H9 (cell line): ENCODE measurements at regions not wholly inside any gene's neighbourhood (a gene's known extent, or its start where the extent isn't known, plus 50 kb on each side); places are given as distances from the start of the nearest gene placed in this dataset.

Source experiments
- DNase-seq: peaks from one replicate; pipeline ENCODE4 v3.0.0-alpha.2; 2017
- H2AFZ ChIP-seq: one replicate; pipeline ENCODE4 v1.6.1; 2013; ENCODE audit warnings: mild to moderate bottlenecking, low read length, control low read depth, moderate library complexity
- H2AK5ac ChIP-seq: 2 replicates; pipeline ENCODE4 v1.6.1; 2013; ENCODE audit warnings: low read length, control low read depth, mixed read lengths; ENCODE audit not compliant: insufficient read length
- H2BK120ac ChIP-seq: one replicate; pipeline ENCODE4 v1.6.1; 2013; ENCODE audit warnings: low read depth, mild to moderate bottlenecking, low read length, control low read depth, inconsistent platforms; ENCODE audit not compliant: poor library complexity, severe bottlenecking
- H2BK12ac ChIP-seq: 2 replicates; pipeline ENCODE4 v1.6.1; 2013; ENCODE audit warnings: low read length, control low read depth, mixed read lengths, low read depth; ENCODE audit not compliant: insufficient read length
- H2BK15ac ChIP-seq: 2 replicates; pipeline ENCODE4 v1.6.1; 2013; ENCODE audit warnings: low read depth, low read length, control low read depth
- H2BK20ac ChIP-seq: one replicate; pipeline ENCODE4 v1.6.1; 2013; ENCODE audit warnings: low read depth, mild to moderate bottlenecking, low read length, control low read depth, inconsistent platforms; ENCODE audit not compliant: poor library complexity, severe bottlenecking
- H2BK5ac ChIP-seq: 2 replicates; pipeline ENCODE4 v1.6.1; 2013; ENCODE audit warnings: low read length, control low read depth, mixed read lengths; ENCODE audit not compliant: insufficient read length
- H3K14ac ChIP-seq: 2 replicates; pipeline ENCODE4 v1.6.1; 2013; ENCODE audit warnings: low read length, control low read depth; ENCODE audit not compliant: insufficient read depth
- H3K18ac ChIP-seq: 2 replicates; pipeline ENCODE4 v1.6.1; 2013; ENCODE audit warnings: low read depth, mild to moderate bottlenecking, mixed read lengths, low read length, control low read depth; ENCODE audit not compliant: insufficient read length
- H3K23ac ChIP-seq: 2 replicates; pipeline ENCODE4 v1.6.1; 2013; ENCODE audit warnings: low read length, control low read depth, mixed read lengths, low read depth; ENCODE audit not compliant: insufficient read length
- H3K23me2 ChIP-seq: 2 replicates; pipeline ENCODE4 v1.6.1; 2013; ENCODE audit warnings: low read depth, mild to moderate bottlenecking, mixed read lengths, low read length, control low read depth; ENCODE audit not compliant: insufficient read length, poor library complexity, severe bottlenecking
- H3K27ac ChIP-seq: 2 replicates; pipeline ENCODE4 v1.5.1; 2013; ENCODE audit warnings: low read length, control low read depth, mixed read lengths, low read depth; ENCODE audit not compliant: insufficient read length
- H3K27me3 ChIP-seq: 2 replicates; pipeline ENCODE4 v1.6.1; 2013; ENCODE audit warnings: low read length, control low read depth, inconsistent platforms; ENCODE audit not compliant: insufficient read depth
- H3K4ac ChIP-seq: 2 replicates; pipeline ENCODE4 v1.6.1; 2013; ENCODE audit warnings: low read depth, mild to moderate bottlenecking, control low read depth, inconsistent platforms, low read length, moderate library complexity
- H3K4me1 ChIP-seq: 2 replicates; pipeline ENCODE4 v1.6.1; 2013; ENCODE audit warnings: low read length, control low read depth, inconsistent platforms; ENCODE audit not compliant: insufficient read depth
- H3K4me2 ChIP-seq: 2 replicates; pipeline ENCODE4 v1.6.1; 2013; ENCODE audit warnings: low read length, control low read depth, mixed read lengths; ENCODE audit not compliant: insufficient read length, insufficient read depth
- H3K56ac ChIP-seq: 2 replicates; pipeline ENCODE4 v1.6.1; 2013; ENCODE audit warnings: low read depth, mild to moderate bottlenecking, mixed read lengths, low read length, control low read depth; ENCODE audit not compliant: insufficient read length
- H3K79me1 ChIP-seq: 2 replicates; pipeline ENCODE4 v1.6.1; 2013; ENCODE audit warnings: low read depth, mild to moderate bottlenecking, moderate library complexity, low read length, control low read depth, inconsistent platforms; ENCODE audit not compliant: insufficient read depth, poor library complexity, severe bottlenecking
- H3K79me2 ChIP-seq: 2 replicates; pipeline ENCODE4 v1.6.1; 2013; ENCODE audit warnings: low read length, control low read depth, inconsistent platforms; ENCODE audit not compliant: insufficient read depth
- H3K9ac ChIP-seq: 2 replicates; pipeline ENCODE4 v1.6.1; 2013; ENCODE audit warnings: low read length, control low read depth, mixed read lengths; ENCODE audit not compliant: insufficient read length; ENCODE audit errors: extremely low read depth
- H3K9me3 ChIP-seq: one replicate; pipeline ENCODE4 v1.6.1; 2013; ENCODE audit warnings: low read depth, low read length, inconsistent platforms; ENCODE audit not compliant: control insufficient read depth
- H3T11ph ChIP-seq: one replicate; pipeline ENCODE4 v1.6.1; 2013; ENCODE audit warnings: mild to moderate bottlenecking, low read length, control low read depth, inconsistent platforms
- H4K20me1 ChIP-seq: one replicate; pipeline ENCODE4 v1.6.1; 2013; ENCODE audit not compliant: control insufficient read depth, insufficient read length, insufficient read depth
- H4K5ac ChIP-seq: 2 replicates; pipeline ENCODE4 v1.6.1; 2013; ENCODE audit warnings: low read depth, mild to moderate bottlenecking, mixed read lengths, low read length, control low read depth; ENCODE audit not compliant: insufficient read length
- H4K8ac ChIP-seq: replicated peaks from 2 replicates; pipeline ENCODE4 v1.6.1; 2013; ENCODE audit warnings: low read length, control low read depth, mixed read lengths, low read depth; ENCODE audit not compliant: insufficient read length
- H4K91ac ChIP-seq: 2 replicates; pipeline ENCODE4 v1.6.1; 2013; ENCODE audit warnings: low read depth, mild to moderate bottlenecking, moderate library complexity, mixed read lengths, low read length, control low read depth; ENCODE audit not compliant: insufficient read length
- H3K27ac Mint-ChIP-seq, 3 experiments: 2 replicates in 2 of 3; 3 replicates in 1 of 3; pipeline ENCODE4 v1.8.0; 2020 to 2021; ENCODE audit warnings: mixed read lengths in 3 of 3, mild to moderate bottlenecking in 1 of 3, moderate library complexity in 1 of 3
- H3K27me3 Mint-ChIP-seq: 2 replicates; pipeline ENCODE4 v1.8.0; 2021; ENCODE audit warnings: low read depth, mild to moderate bottlenecking, moderate library complexity, mixed read lengths
- H3K36me3 Mint-ChIP-seq, 3 experiments: 2 replicates in 2 of 3; 3 replicates in 1 of 3; pipeline ENCODE4 v1.8.0; 2020 to 2021; ENCODE audit warnings: low read depth in 3 of 3, mixed read lengths in 3 of 3; ENCODE audit not compliant: insufficient read depth in 1 of 3
- H3K4me1 Mint-ChIP-seq, 2 experiments: 2 replicates each; pipeline ENCODE4 v1.8.0; 2020; ENCODE audit warnings: mixed read lengths in 2 of 2
- H3K4me3 Mint-ChIP-seq, 2 experiments: 2 replicates in 1 of 2; 3 replicates in 1 of 2; pipeline ENCODE4 v1.8.0; 2020 to 2021; ENCODE audit warnings: mild to moderate bottlenecking in 2 of 2, mixed read lengths in 2 of 2, moderate library complexity in 1 of 2
- H3K9me3 Mint-ChIP-seq, 2 experiments: 2 replicates in 1 of 2; 3 replicates in 1 of 2; pipeline ENCODE4 v1.8.0; 2020; ENCODE audit warnings: mild to moderate bottlenecking in 2 of 2, mixed read lengths in 2 of 2, moderate library complexity in 1 of 2
- CTCF ChIP-seq: fragments of 200-600 bp; sonication (generic); conservative IDR thresholded peaks from 3 replicates; pipeline ENCODE4 v1.8.0; 2021; ENCODE audit warnings: antibody characterized with exemption, mild to moderate bottlenecking
- WGBS: extraction: QIAGEN DNeasy Blood & Tissue Kit; methylation state at CpG from one replicate; pipeline ENCODE4 v1.1.7; 2013; ENCODE audit warnings: missing lambda C conversion rate, low lambda C conversion rate, mixed read lengths; ENCODE audit not compliant: insufficient read length; ENCODE audit errors: extremely low coverage; 5-methylcytosine and 5-hydroxymethylcytosine counted together

- DNase-seq, result no peak
- no peak overlapping the region for H3T11ph ChIP-seq
- H2AFZ ChIP-seq, result no peak overlapping the region
- no peak overlapping the region for H2BK12ac ChIP-seq
- H3K36me3 Mint-ChIP-seq, result no peaks in the 10 kb centered on the region
- peaks cover 4 to 7% of the 10 kb centered on the region in 2 experiments; a peak in 3 of 4 replicates for H3K4me1 Mint-ChIP-seq
- H3K79me2 ChIP-seq, result no peaks in the 10 kb centered on the region
- H3K4me1 ChIP-seq, result no peaks in the 10 kb centered on the region
- no peak overlapping the region for H2BK120ac ChIP-seq
- H3K56ac ChIP-seq, result no peak overlapping the region
- H3K23ac ChIP-seq, result no peak overlapping the region
- H3K27ac Mint-ChIP-seq, result no peak overlapping the region
- H4K20me1 ChIP-seq, result no peaks in the 10 kb centered on the region
- no peaks in the 10 kb centered on the region; a peak in 1 of 5 replicates for H3K9me3 Mint-ChIP-seq
- no peak overlapping the region for H4K91ac ChIP-seq
- no peak overlapping the region for H2BK15ac ChIP-seq
- H3K27me3 ChIP-seq, result no peaks in the 10 kb centered on the region
- H3K14ac ChIP-seq, result no peak overlapping the region
- H3K23me2 ChIP-seq, result no peaks in the 10 kb centered on the region
- H3K4me3 Mint-ChIP-seq, result no peak overlapping the region
- H3K9me3 ChIP-seq, result no peaks in the 10 kb centered on the region
- H2AK5ac ChIP-seq, result no peak overlapping the region
- no peaks in the 10 kb centered on the region for H3K79me1 ChIP-seq
- no CpG with 5 or more reads among the region's 1 CpG for WGBS
- TF ChIP-seq CTCF, result no peak
- no peak overlapping the region for H3K4ac ChIP-seq
- no peak overlapping the region for H4K5ac ChIP-seq
- H3K18ac ChIP-seq, result no peak overlapping the region
- H3K4me2 ChIP-seq, result no peak overlapping the region
- no peak overlapping the region for H2BK5ac ChIP-seq
- H3K27me3 Mint-ChIP-seq, result no peaks in the 10 kb centered on the region
- no peak overlapping the region for H3K9ac ChIP-seq
- H3K27ac ChIP-seq, result no peak overlapping the region
- H2BK20ac ChIP-seq, result no peak overlapping the region
- no peak overlapping the region for H4K8ac ChIP-seq
Observed at GRCh38 chr11:91265946-91266345, 958.7 kb upstream of the FAT3 start.
